ENCODE measurements at regions not wholly inside any gene's neighbourhood (a gene's known extent, or its start where the extent isn't known, plus 50 kb on each side); places are given as distances from the start of the nearest gene placed in this dataset. TPM values are rescaled to one million over a fixed set of nuclear protein-coding genes. Genes with fewer than 3 reads are reported as not detected.

DNA sequence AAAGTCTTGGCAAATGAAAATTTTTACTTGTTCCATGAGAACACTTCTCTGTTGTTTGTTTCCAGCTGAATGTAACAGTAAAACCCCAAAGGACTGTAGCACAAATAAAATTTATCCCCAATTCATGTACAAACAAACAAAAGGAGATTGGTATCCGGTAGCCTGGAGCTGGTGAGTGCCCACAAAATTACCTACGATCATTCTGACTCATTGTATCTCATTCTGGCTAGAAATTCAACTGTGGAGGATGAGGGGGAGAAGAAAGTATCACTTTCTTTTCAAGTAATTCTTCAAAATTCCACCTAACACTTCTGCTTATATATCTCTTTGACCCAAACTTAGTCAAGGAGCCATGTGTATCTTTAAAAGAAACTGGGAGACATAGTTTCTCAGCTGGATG is 268.5 kb downstream of the ALG10B start:
- DNase-seq (ENCODE audit: low read depth), result no peak
- TF ChIP-seq, protein P1, sequence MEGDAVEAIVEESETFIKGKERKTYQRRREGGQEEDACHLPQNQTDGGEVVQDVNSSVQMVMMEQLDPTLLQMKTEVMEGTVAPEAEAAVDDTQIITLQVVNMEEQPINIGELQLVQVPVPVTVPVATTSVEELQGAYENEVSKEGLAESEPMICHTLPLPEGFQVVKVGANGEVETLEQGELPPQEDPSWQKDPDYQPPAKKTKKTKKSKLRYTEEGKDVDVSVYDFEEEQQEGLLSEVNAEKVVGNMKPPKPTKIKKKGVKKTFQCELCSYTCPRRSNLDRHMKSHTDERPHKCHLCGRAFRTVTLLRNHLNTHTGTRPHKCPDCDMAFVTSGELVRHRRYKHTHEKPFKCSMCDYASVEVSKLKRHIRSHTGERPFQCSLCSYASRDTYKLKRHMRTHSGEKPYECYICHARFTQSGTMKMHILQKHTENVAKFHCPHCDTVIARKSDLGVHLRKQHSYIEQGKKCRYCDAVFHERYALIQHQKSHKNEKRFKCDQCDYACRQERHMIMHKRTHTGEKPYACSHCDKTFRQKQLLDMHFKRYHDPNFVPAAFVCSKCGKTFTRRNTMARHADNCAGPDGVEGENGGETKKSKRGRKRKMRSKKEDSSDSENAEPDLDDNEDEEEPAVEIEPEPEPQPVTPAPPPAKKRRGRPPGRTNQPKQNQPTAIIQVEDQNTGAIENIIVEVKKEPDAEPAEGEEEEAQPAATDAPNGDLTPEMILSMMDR (IDR thresholded peaks at IDR 0.05; ENCODE audit: insufficient read depth, low read length), result no peak
- H3K4me3 ChIP-seq (ENCODE audit: low read depth, low read length), result no peak overlapping the region

DNA sequence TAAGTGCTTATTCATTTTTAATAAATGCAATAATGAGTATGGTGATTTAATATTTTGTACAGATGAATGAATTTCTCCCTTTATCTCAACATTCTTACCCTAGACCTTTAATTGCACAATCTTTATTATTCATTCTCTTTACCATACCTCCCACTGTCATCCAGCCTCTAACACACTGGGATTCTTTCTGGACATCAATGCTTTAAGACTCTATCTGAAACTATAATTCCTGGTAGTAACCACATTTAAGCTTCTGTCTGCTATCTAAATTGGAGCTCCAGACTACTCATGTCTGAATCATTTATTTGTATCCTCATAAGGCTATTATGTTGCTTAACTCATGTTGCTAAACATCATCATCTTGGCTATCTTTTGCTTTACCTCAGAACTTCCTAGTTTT is 270.2 kb downstream of the ALG10B start:
- no peak for DNase-seq (ENCODE audit: low read depth)
- TF ChIP-seq, protein P1 (IDR thresholded peaks at IDR 0.05; ENCODE audit: insufficient read depth, low read length), result no peak
- no peak overlapping the region for H3K4me3 ChIP-seq (ENCODE audit: low read depth, low read length)

DNA sequence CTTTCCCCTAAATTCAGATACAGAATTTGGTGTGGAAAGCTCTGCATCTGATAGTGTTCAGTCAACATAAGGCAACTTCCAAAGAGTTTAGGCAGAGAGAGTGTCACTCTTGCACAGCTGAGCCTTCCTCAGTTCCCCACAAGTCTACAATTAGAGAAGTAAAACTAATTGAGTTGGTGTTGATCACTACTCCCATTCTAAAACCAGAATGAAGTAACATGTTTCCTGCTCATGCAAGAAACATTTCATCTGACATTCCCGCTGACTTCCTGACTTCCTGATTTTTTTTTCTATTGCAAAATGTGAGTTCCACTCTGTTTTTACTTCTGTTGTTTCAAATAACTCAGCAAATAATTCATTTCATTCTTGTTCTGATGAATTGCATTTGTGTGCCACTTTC is 271.0 kb downstream of the ALG10B start:
- TF ChIP-seq, protein P1 (IDR thresholded peaks at IDR 0.05; ENCODE audit: insufficient read depth, low read length), result no peak

DNA sequence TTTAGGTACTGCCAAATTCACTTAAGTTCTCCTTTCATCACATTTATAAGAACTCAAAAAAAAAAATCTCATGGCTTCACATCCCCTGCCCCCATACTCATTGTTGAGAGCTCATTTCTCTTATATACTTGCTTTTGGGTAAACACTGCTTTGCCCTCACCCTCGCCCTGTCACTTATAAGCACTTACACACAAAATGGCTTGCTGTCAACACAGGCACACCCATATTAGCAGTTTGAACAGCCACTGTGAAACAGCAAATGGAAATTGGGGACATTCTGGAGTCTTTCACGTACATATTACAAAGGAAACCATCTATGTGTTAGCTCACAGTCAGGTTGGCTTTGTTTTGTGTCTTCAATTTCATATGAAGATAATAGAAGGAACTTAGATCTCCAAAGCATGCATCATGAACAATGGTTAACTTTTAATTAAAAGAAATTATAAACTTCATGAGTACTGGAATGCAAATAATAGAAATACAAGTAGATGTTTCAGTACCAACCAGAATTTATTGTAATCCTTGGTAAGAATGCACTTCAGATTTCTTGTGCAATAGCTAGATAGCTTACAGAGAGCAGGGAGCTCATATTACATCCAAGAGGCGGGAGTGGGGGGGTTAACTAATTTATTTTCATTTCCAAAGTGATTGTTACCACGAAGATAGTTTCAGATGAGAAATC is 272.2 kb downstream of the ALG10B start:
- H3K4me3 ChIP-seq (ENCODE audit: low read depth, low read length), result no peak overlapping the region
- no peak for DNase-seq (ENCODE audit: low read depth)
- TF ChIP-seq, protein P1 (IDR thresholded peaks at IDR 0.05; ENCODE audit: insufficient read depth, low read length), result no peak

More for the DNA sequence above, 271.0 kb downstream of the ALG10B start:
- no peak for DNase-seq (ENCODE audit: low read depth)
- H3K4me3 ChIP-seq (ENCODE audit: low read depth, low read length), result no peak overlapping the region

DNA sequence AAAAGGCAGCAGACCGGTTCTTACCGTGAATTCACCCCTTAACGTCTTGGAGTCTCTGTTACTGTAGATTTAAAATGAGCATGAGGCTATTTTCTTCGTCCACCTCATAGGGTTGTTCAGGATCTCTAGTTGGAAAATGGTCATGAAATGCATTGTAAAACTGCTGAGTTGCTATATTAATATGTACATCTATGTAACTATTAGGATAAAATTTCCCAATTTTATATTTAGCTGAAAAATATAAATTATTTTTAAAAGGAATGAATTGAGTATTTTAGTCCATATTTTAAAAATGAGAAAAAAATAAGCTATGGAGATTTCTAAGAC is 272.7 kb downstream of the ALG10B start:
- no peak overlapping the region for H3K4me3 ChIP-seq (ENCODE audit: low read depth, low read length)
- TF ChIP-seq, protein P1 (IDR thresholded peaks at IDR 0.05; ENCODE audit: insufficient read depth, low read length), result no peak
- no peak for DNase-seq (ENCODE audit: low read depth)

DNA sequence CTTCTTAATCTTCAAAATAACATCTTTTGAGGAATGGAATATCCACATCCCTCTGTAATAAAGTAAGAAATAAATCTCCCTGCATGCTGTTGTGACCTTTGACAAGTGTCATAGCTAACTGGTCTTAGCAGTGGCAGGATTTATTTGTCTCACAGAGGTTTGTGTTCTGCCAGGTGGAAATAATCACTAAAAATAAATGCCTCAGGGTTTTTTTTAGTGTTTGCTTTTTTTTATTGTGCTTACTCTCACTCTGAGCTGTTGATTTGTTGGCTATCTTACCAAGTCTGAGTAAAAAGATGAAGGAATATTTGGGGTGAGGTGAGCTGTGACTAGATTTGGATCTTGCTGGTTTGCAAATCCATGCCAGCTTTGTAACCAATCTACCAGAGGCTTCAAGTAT is 285.4 kb downstream of the ALG10B start:
- H3K4me3 ChIP-seq (ENCODE audit: low read depth, low read length), result no peak overlapping the region
- TF ChIP-seq, protein P1 (IDR thresholded peaks at IDR 0.05; ENCODE audit: insufficient read depth, low read length), result no peak
- no peak for DNase-seq (ENCODE audit: low read depth)

Small RNAs in the stretch of these regions (small RNA-seq; reads per million reads assigned to genes)
- gene AC087897.1, result not detected

All from fibroblast of the aortic adventitia (primary cell).